HUES6 (cell line): ENCODE measurements at regions not wholly inside any gene's neighbourhood (a gene's known extent, or its start where the extent isn't known, plus 50 kb on each side); places are given as distances from the start of the nearest gene placed in this dataset.

Experiments
- H3K27ac ChIP-seq: 2 replicates; pipeline ENCODE4 v1.7.0; 2013; ENCODE audit warnings: low read depth, mild to moderate bottlenecking, low read length, inconsistent platforms
- H3K27me3 ChIP-seq: 2 replicates; pipeline ENCODE4 v1.6.1; 2013; ENCODE audit warnings: low read length; ENCODE audit not compliant: control insufficient read depth, insufficient read depth
- H3K36me3 ChIP-seq: 2 replicates; pipeline ENCODE4 v1.6.1; 2013; ENCODE audit warnings: low read length; ENCODE audit not compliant: control insufficient read depth, insufficient read depth
- H3K4me1 ChIP-seq: 2 replicates; pipeline ENCODE4 v1.6.1; 2013; ENCODE audit warnings: low read length; ENCODE audit not compliant: control insufficient read depth, insufficient read depth
- H3K4me3 ChIP-seq: 2 replicates; pipeline ENCODE4 v1.5.1; 2013; ENCODE audit warnings: low read depth, low read length
- H3K9ac ChIP-seq: one replicate; pipeline ENCODE4 v1.6.1; 2013; ENCODE audit warnings: mild to moderate bottlenecking, low read length
- H3K9me3 ChIP-seq: 2 replicates; pipeline ENCODE4 v1.6.1; 2013; ENCODE audit warnings: low read depth, low read length; ENCODE audit not compliant: control insufficient read depth, insufficient read depth

- Histone ChIP-seq H3K9ac (no peak overlapping the region), H3K27ac (no peak overlapping the region), H3K4me3 (no peak overlapping the region), H3K4me1 (no peaks in the 10 kb centered on the region), H3K9me3 (no peaks in the 10 kb centered on the region), H3K27me3 (no peaks in the 10 kb centered on the region), H3K36me3 (no peaks in the 10 kb centered on the region)
Observed at GRCh38 chr9:16074963-16075362, 522.1 kb downstream of the CCDC171 start.

GRCh38 chr9:16075696-16076095, 522.9 kb downstream of the CCDC171 start:
- no peak overlapping the region for H3K4me3 ChIP-seq
- H3K27ac ChIP-seq, result no peak overlapping the region
- no peaks in the 10 kb centered on the region for H3K4me1 ChIP-seq
- H3K9ac ChIP-seq, result no peak overlapping the region
- H3K27me3 ChIP-seq, result no peaks in the 10 kb centered on the region
- H3K36me3 ChIP-seq, result no peaks in the 10 kb centered on the region
- H3K9me3 ChIP-seq, result no peaks in the 10 kb centered on the region

GRCh38 chr9:16076511-16076910, 523.7 kb downstream of the CCDC171 start:
- H3K36me3 ChIP-seq, result no peaks in the 10 kb centered on the region
- no peaks in the 10 kb centered on the region for H3K9me3 ChIP-seq
- no peak overlapping the region for H3K9ac ChIP-seq
- no peak overlapping the region for H3K27ac ChIP-seq
- H3K4me1 ChIP-seq, result no peaks in the 10 kb centered on the region
- no peak overlapping the region for H3K4me3 ChIP-seq
- no peaks in the 10 kb centered on the region for H3K27me3 ChIP-seq

- no peak overlapping the region for H3K27ac ChIP-seq
- H3K4me1 ChIP-seq, result no peaks in the 10 kb centered on the region
- H3K9me3 ChIP-seq, result no peaks in the 10 kb centered on the region
- no peak overlapping the region for H3K4me3 ChIP-seq
- no peaks in the 10 kb centered on the region for H3K27me3 ChIP-seq
- H3K9ac ChIP-seq, result no peak overlapping the region
- no peaks in the 10 kb centered on the region for H3K36me3 ChIP-seq
Observed at GRCh38 chr9:16082796-16083195, 530.0 kb downstream of the CCDC171 start.

GRCh38 chr9:16085167-16085726, 532.4 kb downstream of the CCDC171 start:
- no peak overlapping the region for H3K9ac ChIP-seq
- no peaks in the 10 kb centered on the region for H3K27me3 ChIP-seq
- no peaks in the 10 kb centered on the region for H3K9me3 ChIP-seq
- H3K36me3 ChIP-seq, result no peaks in the 10 kb centered on the region
- no peak overlapping the region for H3K4me3 ChIP-seq
- H3K4me1 ChIP-seq, result no peaks in the 10 kb centered on the region
- no peak overlapping the region for H3K27ac ChIP-seq

GRCh38 chr9:16090907-16091629, 538.2 kb downstream of the CCDC171 start:
- no peak overlapping the region for H3K4me3 ChIP-seq
- H3K27me3 ChIP-seq, result no peaks in the 10 kb centered on the region

GRCh38 chr9:16092142-16093091, 539.6 kb downstream of the CCDC171 start:
- Histone ChIP-seq H3K4me3 (no peak overlapping the region), H3K9ac (no peak overlapping the region), H3K27ac (no peak overlapping the region), H3K36me3 (no peaks in the 10 kb centered on the region), H3K4me1 (no peaks in the 10 kb centered on the region), H3K9me3 (no peaks in the 10 kb centered on the region), H3K27me3 (no peaks in the 10 kb centered on the region)

More at GRCh38 chr9:16090907-16091629, 538.2 kb downstream of the CCDC171 start:
- Histone ChIP-seq H3K36me3 (no peaks in the 10 kb centered on the region), H3K9me3 (no peaks in the 10 kb centered on the region), H3K9ac (no peak overlapping the region), H3K4me1 (no peaks in the 10 kb centered on the region), H3K27ac (no peak overlapping the region)

- H3K27me3 ChIP-seq, result no peaks in the 10 kb centered on the region
- no peaks in the 10 kb centered on the region for H3K9me3 ChIP-seq
- H3K4me1 ChIP-seq, result peaks cover 5% of the 10 kb centered on the region; the same call in 1 of the 2 replicates
- no peak overlapping the region for H3K9ac ChIP-seq
- no peak overlapping the region for H3K27ac ChIP-seq
- no peak overlapping the region for H3K4me3 ChIP-seq
- H3K36me3 ChIP-seq, result no peaks in the 10 kb centered on the region
Observed at GRCh38 chr9:16098306-16098705, 545.5 kb downstream of the CCDC171 start.

GRCh38 chr9:16099732-16100536, 547.1 kb downstream of the CCDC171 start:
- no peaks in the 10 kb centered on the region for H3K9me3 ChIP-seq
- H3K36me3 ChIP-seq, result no peaks in the 10 kb centered on the region
- H3K27me3 ChIP-seq, result no peaks in the 10 kb centered on the region
- H3K4me1 ChIP-seq, result peaks cover 9% of the 10 kb centered on the region; the same call in 1 of the 2 replicates
- H3K27ac ChIP-seq, result no peak overlapping the region
- no peak overlapping the region for H3K4me3 ChIP-seq
- no peak overlapping the region for H3K9ac ChIP-seq

GRCh38 chr9:16100537-16101091, 547.8 kb downstream of the CCDC171 start:
- Histone ChIP-seq H3K4me1 (peaks cover 9% of the 10 kb centered on the region; the same call in 1 of the 2 replicates), H3K27me3 (no peaks in the 10 kb centered on the region), H3K27ac (no peak overlapping the region), H3K36me3 (no peaks in the 10 kb centered on the region), H3K9ac (no peak overlapping the region), H3K4me3 (no peak overlapping the region), H3K9me3 (no peaks in the 10 kb centered on the region)
